GM21526 (cell line): ENCODE measurements at regions not wholly inside any gene's neighbourhood (a gene's known extent, or its start where the extent isn't known, plus 50 kb on each side); places are given as distances from the start of the nearest gene placed in this dataset.

Experiments used
- ATAC-seq: cut with Tn5 transposase; IDR thresholded peaks from one replicate; pipeline ENCODE4 v1.9.1; 2021; ENCODE audit warnings: moderate library complexity; ENCODE audit not compliant: unreplicated experiment, low FRiP score

- ATAC-seq, result no peak
Measured at GRCh38 chr6:22219925-22220324, 76.9 kb downstream of the PRL start.

DNA sequence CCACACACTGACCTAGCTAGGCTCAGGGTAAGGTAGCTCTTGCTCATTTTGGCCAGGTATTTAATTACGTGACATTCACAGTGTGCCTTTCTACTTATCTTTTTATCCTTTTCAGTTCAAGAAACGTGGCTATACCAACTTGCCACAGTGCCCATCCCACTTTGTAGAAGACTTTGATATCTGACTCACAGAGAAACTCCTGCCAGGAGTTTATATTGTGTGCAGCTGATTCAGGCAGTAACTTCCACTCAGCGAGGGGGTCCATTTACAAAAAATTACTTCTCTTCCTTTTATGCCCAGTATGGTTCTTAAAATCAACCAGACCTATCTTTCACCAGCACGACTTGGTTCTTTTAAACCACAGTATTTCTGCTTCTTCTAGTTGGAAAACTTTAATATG lies 75.6 kb downstream of the PRL start:
- ATAC-seq, result no peak

DNA sequence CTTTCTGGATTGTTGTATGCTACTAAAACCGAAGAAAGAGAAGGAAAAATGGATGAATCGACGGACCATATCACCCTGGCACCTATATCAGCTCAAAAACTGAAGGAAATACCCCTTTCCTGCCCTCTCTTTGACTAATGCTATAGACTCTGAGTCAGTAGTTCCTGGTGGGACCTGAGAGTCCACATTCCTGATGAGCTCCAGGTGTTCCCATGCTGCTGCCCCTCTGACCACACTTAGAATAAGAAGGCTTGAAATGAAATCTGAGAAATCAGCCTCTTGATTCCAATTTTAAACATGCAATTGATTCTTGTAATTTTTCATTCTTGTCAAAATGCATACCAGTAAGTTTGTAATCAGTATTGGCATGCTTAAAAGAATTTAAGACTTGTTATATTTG lies 75.2 kb downstream of the PRL start:
- ATAC-seq, result no peak

DNA sequence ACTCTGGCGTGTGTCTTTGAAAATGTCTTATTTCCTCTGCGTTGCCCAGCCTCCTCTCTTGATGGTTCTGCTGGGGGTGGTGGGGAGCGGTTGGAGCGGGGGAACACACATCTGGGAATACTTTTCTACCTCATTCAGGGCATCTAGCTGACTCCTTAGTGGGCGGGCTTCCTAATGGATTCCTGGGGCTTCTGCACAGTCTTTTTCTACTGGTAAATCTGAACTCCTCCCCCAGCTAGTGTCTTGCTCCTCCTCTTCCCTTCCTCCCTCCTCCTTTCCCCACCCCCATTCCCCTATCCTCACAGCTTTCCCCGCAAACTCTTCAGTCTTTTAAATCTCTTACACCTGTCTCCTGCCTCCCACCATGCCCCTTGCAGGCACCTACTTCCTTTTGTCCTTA lies 74.4 kb downstream of the PRL start:
- no peak for ATAC-seq

- no peak for ATAC-seq
Measured at GRCh38 chr6:22227824-22228610, 68.8 kb downstream of the PRL start.

DNA sequence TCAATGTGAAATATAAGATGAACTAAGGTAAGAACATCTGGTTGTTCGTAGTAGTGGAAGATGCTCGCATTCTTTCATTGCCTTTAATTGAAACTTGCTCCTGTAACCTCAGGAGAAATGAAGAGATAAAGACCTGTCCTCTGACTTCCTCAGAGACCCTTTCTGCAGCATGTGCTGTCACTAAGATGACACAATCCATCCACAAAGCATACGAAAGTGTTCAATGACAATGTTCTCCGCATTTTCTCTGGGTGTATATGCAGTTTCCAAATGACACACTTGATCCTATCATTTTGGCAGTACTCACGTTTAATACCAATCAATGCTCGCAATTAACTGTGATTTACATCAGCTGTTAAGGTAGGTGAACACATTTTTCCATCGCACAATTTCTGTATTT lies 65.8 kb downstream of the PRL start:
- ATAC-seq, result no peak

GRCh38 chr6:22231616-22232015 lies 65.2 kb downstream of the PRL start:
- ATAC-seq, result no peak

- no peak for ATAC-seq
Measured at GRCh38 chr6:22236626-22237414, 60.0 kb downstream of the PRL start.
